ENCODE measurements at regions not wholly inside any gene's neighbourhood (a gene's known extent, or its start where the extent isn't known, plus 50 kb on each side); places are given as distances from the start of the nearest gene placed in this dataset.

DNA sequence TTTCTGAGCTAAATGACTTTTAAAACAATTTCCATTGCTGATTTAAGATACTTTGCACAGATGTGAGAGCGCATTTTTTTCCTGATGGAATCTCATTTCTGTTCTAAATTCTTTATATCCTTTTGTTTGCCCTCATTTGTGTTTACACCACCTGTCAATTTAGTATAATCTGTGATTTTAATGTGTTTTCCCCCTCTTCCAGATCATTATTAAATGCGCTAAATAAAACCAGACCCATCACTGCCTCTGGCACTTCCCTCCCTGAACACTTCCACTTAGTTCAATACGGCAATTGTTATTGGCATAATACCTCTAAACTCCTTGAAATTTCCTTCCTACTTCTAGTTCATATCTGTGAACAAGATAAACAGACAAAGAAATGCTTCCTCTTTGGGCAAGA, 186.9 kb upstream of the ADGRL2 start:
- no peak for DNase-seq

- DNase-seq = no peak
These were observed 192.8 kb upstream of the ADGRL2 start for GRCh38 chr1:81607924-81608323.

DNA sequence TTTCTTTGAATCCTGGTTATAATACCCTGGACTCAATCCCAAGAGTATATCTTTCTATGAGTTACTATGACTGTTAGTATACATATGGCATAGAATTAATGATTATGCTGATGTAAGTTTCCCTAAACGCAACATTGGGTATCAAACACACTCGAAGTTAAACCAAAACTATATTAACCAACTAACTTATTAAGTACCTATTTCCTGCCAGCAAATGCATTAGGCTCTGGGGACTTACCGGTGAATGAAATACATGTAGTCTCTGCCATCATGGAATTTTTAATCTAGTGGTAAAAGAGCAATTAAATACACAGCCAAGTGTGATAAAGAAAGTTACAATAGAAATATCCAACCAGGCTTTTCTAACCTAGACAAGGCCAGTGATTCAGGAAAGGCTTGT, 193.6 kb upstream of the ADGRL2 start:
- DNase-seq = no peak

DNA sequence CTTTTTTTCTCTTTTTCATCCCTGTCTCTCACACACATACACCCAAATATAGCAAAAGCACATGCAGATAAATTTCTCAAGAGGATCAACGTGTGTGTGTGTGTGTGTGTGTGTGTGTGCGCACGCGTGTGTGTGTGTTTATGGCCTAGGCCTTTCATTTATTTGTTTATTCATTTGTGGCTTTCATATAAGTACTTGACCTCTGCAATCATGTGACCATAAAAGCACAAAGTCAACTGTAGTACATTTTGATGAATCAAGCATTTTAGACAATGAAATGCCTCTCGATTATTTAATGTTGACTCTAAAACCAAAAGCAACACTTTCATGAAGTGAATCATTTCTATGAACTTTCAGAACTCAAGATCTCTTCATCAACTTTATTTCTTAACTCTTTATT, 194.1 kb upstream of the ADGRL2 start:
- no peak for DNase-seq

GRCh38 chr1:81605023-81605422, 195.7 kb upstream of the ADGRL2 start:
- DNase-seq = no peak

GRCh38 chr1:81600878-81601622, 199.7 kb upstream of the ADGRL2 start:
- DNase-seq = no peak

- no peak for DNase-seq
These were observed 200.4 kb upstream of the ADGRL2 start for GRCh38 chr1:81600363-81600762.

DNA sequence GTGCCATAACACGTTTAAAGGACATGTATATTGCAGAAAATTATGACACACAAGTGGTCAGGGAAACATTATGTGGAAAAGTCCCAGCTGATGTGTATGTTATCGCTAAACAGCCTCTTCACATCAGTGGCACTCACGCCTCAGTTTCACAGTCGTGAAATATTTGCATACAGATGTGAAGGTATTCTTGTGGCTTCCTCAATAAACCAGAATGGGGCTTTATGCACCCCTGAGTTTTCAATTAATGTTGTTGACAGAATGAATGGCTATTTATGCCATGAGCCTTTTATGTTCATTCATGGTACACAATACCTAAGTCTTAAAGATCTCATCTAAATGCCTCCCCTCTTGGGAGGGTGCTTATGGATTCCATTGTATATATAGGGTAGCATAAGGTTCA, 202.1 kb upstream of the ADGRL2 start:
- no peak for DNase-seq

GRCh38 chr1:81597720-81598426, 202.9 kb upstream of the ADGRL2 start:
- DNase-seq = no peak

DNA sequence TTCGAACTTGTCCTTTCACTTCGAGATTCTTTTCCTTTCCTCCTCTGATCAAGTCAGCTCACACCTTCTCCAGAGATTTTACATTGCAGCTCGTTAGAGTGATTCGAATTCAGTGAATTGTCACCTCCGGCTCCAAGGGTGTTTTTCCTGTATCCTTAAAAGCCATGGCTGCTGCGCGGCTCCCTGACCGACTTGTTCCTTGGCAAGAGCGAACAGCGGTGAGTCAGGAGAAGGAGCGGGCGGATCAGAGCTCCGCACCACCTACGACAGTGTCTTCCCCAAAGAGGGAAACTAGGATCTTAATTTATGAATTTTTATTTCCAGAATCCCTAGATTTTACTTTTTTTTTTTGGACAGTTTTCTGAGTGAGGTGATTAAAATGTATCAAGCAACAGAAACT, 204.4 kb upstream of the ADGRL2 start:
- no peak for DNase-seq

DNA sequence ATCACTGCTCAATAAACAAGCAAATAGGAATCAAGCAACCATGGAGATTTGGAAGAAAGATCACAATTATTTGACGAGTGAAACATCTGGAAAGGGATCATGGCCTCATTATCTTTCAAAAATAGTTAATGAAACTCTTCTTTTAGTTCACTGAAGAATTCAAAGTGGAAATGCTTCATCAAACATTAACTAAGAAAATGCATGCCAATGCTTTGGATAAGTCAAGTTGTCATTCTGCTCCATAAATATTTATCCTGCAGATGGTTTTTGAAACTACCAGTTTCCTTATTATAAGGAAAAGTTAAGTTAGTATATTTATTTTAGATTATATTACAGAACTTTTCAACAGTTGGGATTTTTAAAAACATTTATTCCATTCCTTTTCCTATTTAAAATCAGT, 206.5 kb upstream of the ADGRL2 start:
- no peak for DNase-seq

- DNase-seq = no peak
These were observed 208.5 kb upstream of the ADGRL2 start for GRCh38 chr1:81592233-81592632.

DNA sequence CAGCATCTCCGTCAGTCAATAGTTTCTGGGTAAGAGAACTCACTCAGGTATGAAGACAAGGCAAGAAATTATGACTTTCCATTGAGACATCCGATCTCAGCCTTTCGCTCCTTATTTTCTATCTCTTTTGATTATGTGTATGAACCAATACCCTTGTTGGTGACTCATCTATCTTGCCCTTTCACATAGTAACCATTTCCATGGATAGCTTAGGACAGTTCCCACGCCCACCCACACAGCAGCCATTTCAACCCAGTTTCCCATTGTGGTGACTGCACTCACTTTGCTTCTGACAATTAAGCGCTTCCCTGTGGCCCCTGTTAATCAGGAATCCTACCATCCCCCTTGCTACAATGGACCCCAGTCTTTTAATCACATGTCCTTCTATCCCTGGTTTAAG, 210.6 kb upstream of the ADGRL2 start:
- no peak for DNase-seq

- DNase-seq = no peak
These were observed 212.6 kb upstream of the ADGRL2 start for GRCh38 chr1:81588149-81588548.

DNA sequence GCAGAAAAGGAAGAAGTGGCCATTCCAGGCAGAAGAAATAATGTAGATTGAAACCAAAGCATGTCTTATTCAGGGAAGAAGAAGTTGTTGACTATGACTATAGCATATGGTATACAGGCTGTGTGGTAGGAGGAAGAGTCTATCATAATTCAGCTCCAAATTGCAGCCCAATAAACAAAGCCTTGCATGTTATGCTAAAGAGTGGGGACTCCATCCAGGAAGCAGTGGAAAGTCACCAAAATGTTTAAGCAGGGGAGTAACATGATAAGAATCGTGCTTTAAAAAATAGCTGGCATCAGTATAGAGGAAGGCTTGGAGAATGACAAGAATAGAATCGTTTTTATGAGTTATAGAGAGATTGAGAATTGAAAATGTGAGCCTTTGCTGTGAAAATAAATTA, 213.3 kb upstream of the ADGRL2 start:
- DNase-seq = no peak

- DNase-seq = no peak
These were observed 215.4 kb upstream of the ADGRL2 start for GRCh38 chr1:81585371-81585770.

GRCh38 chr1:81584398-81584797, 216.3 kb upstream of the ADGRL2 start:
- no peak for DNase-seq

DNA sequence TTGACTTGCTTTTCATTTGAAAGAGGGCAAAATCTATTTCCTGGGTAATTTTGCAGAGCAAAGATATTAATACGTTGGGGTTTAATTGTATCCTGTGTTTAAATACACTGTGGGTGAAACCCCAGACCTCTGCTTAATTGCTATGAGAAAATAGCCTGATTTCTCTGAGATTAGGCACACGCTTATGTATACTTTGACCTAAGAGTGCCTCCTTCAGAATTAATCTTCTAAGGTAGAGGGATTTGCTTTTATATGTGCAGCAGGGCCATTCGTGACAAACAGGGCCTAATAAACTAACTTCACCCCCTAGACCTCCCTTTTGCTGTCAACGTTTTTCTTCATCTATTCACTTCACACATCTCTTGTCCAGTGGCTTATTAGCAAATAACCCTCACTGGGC, 216.9 kb upstream of the ADGRL2 start:
- no peak for DNase-seq

DNA sequence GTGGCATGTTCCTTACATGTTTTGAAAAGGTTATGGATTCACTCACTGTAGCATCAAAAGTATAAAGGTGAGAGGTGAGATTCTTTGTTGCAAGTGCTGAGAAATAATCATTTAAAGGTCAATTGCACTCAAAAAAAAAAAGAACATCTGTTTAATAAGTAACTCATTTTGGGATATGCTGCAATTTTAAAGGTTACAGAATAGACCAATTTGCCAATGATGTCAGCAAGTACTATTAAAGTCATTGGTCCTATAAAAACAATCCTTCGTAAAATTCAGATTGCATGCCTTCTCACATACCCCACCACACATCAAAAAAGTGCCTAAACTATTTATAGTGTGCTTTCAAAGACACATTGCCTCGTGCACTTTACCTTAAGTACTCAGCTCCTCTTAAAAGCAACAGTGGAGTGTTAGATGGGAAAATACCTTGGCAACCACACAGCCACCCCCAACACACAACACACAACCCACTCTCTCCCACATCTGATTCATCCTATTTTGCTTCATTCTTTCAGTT, 218.2 kb upstream of the ADGRL2 start:
- DNase-seq = no peak

DNA sequence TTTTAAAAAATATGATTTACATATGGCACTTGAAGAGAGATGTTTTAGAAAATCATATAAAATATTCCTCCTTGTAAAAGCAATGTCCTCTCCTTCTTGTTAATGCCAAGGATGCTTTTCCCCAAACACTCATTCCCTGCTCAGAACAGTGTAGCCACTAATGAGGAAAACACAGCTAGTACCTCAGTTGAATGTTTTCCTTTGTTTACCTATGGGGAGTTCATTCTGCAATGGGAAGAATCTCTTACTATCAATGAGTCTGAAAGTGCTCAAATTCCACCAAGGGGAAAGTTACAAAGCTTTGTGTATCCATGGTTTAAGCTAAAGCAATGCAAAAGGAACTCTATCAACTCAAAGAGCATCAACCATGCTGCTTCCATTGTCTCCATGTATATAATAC, 221.9 kb upstream of the ADGRL2 start:
- no peak for DNase-seq

GRCh38 chr1:81577004-81577697, 223.6 kb upstream of the ADGRL2 start:
- DNase-seq = no peak

DNA sequence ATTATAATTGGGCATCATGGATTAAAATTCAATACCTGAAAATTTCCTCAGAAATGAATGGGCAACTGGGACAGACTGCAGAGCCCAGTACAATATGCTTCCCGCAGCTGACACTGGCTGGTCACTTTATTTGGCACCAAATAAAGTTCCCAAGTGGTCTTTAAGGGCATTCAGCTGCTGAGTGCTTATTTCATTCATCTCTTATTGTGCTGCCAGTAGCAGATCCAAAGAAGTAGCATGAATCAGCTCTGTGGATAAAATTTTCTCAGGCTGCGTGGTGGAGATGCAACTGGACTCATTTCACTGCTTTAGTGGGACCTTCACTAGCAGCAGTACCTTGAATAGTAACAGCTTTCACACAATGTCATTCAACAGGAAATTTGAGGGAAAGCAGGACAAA, 226.3 kb upstream of the ADGRL2 start:
- no peak for DNase-seq

DNA sequence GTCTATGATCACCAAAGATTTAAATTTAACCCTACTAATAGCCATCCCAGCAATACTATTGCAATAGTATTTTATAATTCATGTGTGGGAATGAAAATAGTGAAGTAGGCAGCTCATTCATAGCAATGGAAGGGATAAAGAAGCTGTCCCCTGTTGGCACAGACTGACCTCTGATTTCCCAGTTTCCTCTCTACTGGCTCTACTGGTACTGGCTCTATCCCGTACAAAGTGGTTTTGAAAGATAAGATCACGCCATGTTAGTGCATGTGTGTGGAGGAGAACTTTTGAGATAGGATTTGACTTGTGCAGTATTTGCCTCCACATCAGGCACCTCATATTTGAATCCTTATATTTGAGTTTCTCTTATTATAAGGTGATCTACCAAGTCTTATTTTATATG, 227.3 kb upstream of the ADGRL2 start:
- no peak for DNase-seq

- no peak for DNase-seq
These were observed 228.8 kb upstream of the ADGRL2 start for GRCh38 chr1:81571946-81572345.

All from suppressor macrophage treated with lipopolysaccharide for 4 hours (primary cell).